Activated CD8-positive, alpha-beta memory T cell treated with anti-CD3 and anti-CD28 coated beads, Interleukin-2, amount 50 U/mL, for 48 hours (primary cell): ENCODE measurements at regions not wholly inside any gene's neighbourhood (a gene's known extent, or its start where the extent isn't known, plus 50 kb on each side); places are given as distances from the start of the nearest gene placed in this dataset.

Experiments used
- DNase-seq: peaks from one replicate; pipeline ENCODE4 v3.0.0-alpha.2; 2020

DNA sequence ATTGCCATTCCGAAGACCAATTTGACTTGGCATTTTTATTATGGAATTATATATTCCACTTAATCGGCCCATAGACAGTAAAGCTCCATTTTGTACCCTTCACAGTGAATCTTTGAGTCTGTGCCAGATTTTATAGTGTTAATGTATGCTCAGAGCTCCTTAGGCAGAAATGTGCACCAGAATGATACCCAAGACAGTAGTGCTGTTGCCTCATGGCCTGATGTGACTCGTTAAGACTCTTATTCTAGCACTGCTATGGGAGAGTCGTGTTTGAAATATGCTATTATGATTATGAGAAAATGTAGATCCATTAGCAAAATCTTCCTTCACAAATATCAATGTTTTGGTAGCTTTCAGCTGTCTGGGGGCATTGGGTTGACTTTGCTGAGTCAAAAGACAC lies 209.8 kb upstream of the RAG2 start:
- DNase-seq: no peak

GRCh38 chr11:36803084-36803483 lies 205.0 kb upstream of the RAG2 start:
- DNase-seq: no peak

- DNase-seq: no peak
These were observed 195.2 kb upstream of the RAG2 start for GRCh38 chr11:36792996-36793914.

DNA sequence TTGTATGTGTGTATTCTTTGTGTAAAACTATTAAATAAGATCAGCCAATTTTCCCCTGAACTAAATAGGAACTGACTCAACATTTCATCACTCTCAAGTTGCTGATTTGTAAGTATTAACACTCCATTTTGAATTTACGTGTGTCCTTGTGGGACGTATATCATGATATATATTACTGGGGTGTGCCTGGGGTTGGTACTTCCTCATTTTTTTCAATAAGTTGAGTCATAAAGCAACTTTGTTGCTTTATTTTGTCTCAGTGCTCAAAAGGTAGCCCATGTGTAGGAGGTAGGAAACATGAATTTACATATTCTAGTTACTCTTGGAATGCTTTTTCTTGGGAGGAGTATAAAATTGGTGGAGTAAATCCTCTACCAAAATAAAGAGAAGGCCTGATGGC lies 193.9 kb upstream of the RAG2 start:
- no peak for DNase-seq

DNA sequence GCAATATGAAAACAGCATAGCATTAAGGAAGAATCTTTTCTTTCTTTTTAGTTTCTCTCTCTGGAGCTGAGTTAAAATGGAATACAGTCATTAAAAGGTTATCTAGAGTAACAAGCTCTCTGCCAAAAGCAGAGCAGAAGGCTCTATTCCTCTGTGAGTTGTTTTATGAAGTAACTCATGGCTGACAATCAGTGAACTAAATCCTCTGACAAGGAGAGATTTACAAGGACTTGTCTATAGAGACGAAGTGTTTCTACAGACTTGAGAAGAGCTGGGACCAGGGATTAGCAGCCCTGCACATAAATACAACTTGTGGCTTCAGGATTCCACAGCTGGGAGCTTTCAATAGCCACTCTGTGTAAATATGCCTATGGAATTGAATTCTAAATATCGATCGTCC lies 192.5 kb upstream of the RAG2 start:
- no peak for DNase-seq

DNA sequence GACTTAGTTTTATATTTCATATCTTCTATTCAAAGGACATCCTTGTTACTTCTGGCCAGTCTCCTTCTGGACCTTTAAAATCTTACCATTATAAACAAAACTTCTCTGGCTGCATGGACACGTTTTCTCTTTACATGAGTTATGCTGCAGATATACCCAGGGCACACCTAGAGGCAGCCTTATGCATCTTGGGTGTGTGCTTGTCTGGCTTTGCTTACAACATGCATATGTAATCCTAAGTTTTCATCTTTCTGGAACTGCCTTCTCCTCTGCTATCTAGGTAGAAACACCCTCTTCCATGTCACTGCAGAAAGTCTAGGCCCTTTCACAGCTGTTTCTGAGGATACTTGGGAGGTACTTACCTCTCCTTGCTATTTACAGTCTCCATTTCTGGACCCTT lies 185.8 kb upstream of the RAG2 start:
- no peak for DNase-seq

DNA sequence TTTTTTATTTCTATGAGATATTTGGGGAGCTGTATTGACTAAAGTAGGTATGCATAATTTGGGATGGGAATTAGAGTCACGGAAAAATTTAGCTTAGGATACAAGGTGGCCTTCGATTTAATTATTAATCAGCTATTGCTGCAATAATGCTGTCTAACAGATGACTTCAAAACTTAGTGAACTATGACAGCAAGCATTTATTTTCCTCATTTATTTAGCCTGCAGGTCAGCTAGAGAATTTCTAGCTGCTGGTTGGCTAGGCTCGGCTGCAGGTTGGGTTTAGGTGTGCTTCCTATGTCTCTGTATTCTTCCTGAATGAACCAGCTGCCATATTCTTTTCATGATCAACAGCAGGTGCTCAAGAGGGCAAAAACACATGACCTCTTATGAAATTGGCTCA lies 181.8 kb upstream of the RAG2 start:
- no peak for DNase-seq

- DNase-seq: no peak
These were observed 179.3 kb upstream of the RAG2 start for GRCh38 chr11:36777311-36777710.

DNA sequence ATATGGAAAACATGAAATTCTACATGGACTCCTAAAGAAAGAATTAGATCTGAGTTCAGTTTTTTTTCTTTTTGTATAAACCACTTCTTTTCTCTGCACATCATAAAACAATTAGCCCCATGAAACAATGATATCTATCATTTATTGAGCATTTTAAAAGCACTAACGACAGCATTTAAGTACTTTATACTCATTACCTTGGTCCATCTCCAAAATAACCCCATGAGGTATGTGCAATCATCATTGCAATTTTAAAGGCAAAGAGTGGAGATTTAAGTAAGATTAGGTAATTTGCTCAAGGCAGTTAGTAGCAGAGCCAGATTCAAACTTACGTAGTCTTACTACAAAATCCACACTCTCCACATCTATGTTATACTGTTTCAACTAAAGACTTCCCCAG lies 177.7 kb upstream of the RAG2 start:
- DNase-seq: no peak

GRCh38 chr11:36775130-36775529 lies 177.1 kb upstream of the RAG2 start:
- DNase-seq: no peak

DNA sequence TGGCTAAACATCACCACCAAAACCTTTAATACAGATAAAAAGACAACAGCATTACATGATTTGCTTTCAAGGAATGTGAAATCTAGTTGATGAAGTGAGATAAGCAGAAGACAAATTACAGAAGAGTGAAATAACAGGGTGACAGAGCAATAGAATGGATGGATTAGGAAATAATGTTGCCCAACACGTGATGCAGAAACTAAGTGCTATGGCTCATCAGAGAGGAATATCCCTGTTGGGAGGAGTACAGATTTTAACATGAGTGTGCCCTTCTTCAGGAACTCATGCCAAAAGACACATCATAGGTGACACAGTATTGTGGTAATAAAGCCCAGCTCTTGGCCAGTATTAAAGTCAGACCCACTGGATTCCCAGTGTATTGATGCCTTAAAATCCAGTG lies 176.6 kb upstream of the RAG2 start:
- DNase-seq: no peak

DNA sequence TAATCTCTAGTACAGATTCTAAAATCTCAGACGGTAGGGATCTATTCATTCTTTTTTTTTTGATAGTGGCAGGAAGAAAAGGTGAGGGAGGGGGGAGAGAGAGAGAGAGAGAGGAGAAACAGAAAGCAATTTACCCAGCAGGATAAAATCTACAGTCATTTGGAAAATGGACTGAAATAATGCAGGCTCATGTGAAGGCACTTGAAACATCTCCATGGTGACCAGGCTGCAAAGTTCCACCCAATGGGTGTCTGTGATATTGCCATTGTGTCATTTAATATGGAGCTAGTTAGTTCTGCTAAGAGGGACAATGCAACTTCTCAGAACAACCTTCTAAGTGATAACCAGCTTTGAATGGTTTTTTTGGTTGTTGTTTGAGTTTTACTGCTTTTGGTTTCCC lies 165.2 kb upstream of the RAG2 start:
- DNase-seq: no peak

GRCh38 chr11:36757075-36757474 lies 159.0 kb upstream of the RAG2 start:
- DNase-seq: no peak

DNA sequence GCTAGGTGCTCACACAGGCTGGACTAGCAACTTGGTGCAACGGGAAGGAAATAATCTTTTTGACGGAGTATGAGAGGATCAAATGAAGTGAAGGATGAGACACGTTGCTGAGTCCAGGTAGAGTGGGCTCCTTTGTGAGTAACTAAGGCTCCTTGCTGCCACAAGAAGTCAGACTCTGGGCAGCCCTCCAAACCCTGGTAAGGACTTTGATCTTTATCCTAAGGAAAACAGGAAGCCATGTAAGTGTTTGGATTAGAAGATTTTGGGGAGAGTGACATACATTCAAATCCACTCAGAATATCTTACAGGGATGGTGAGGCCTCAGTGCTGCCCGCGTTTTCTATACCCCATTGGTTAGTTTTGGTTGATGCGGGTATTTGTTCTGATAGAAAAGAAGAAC lies 155.9 kb upstream of the RAG2 start:
- no peak for DNase-seq

GRCh38 chr11:36751996-36752395 lies 154.0 kb upstream of the RAG2 start:
- no peak for DNase-seq

GRCh38 chr11:36751335-36751781 lies 153.3 kb upstream of the RAG2 start:
- DNase-seq: no peak

DNA sequence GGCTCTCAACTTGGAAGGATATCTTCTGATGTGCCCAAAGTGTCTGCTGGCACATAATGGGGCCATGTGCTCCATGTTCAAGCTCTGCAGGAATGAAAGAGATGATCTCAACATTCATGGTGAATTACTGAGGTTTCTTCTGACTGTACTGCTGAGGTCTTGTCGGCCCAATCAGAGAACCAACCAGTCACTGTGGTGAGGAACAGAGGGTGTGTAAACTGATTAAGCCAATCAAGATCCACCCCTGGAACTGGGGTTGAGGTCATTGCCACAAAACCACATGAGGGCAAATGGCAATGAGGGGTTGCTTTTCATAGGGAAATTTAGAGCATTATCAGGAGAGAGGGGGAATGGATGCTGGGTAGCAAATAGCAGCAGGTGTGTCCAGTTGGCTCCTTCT lies 152.3 kb upstream of the RAG2 start:
- no peak for DNase-seq

- DNase-seq: no peak
These were observed 150.8 kb upstream of the RAG2 start for GRCh38 chr11:36748836-36749235.

- DNase-seq: peak; percentile 85
These were observed 149.1 kb upstream of the RAG2 start for GRCh38 chr11:36746886-36747710.

DNA sequence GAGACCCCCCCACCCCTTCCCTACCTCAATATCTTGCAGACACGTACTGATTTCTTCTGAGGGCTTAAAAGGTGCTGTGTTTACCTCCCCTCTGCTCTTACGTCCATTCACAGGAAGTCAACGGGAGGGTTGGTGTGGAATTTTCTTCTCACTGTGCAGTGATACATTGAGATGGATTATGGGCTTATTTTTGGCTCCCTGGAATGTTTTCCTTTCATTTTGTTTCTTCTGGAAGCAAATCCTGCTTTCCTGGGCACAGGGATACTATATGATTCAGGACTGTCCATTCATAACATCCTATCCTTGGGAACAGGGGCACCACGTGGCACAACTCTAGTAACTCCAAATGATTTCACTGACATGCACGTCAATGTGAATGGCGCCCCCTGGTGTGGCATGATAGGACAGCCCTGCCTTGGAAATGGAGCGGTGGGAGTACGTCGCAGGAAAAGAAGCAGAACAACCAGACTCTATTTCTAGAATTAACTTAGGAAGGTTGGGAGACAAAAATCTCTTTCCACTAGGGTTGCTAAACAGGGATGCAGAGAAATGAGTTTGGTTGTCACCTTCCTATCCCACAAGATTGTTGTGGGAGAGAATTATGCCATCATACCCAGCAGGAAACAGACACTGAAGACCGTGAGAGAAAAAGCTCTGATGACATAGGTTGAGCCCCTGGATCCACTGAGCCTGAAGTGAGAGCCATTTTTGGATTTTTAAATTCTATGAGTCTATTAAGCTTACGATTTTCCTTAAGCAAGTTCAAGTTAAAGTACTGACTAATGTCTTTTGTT lies 146.5 kb upstream of the RAG2 start:
- peak; percentile 84 for DNase-seq

DNA sequence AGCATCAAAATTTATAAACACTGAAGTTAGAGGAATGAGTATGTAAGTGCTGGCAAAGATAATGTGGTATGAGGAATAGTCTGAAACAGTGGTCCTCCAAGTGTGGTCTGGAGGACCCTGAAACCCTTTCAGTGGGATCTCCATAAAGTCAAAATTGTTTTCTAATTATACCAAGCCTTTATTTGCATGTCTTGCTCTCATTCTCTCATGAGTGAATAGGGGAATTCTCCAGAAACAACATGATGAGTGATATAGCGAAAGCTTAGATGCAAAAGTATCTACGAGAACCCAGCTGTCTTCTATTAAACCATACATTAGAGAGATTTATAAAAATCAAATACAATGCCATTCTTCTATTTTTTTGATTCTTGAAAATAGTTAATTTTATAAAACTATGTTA lies 145.0 kb upstream of the RAG2 start:
- no peak for DNase-seq

GRCh38 chr11:36741515-36741914 lies 143.5 kb upstream of the RAG2 start:
- no peak for DNase-seq

DNA sequence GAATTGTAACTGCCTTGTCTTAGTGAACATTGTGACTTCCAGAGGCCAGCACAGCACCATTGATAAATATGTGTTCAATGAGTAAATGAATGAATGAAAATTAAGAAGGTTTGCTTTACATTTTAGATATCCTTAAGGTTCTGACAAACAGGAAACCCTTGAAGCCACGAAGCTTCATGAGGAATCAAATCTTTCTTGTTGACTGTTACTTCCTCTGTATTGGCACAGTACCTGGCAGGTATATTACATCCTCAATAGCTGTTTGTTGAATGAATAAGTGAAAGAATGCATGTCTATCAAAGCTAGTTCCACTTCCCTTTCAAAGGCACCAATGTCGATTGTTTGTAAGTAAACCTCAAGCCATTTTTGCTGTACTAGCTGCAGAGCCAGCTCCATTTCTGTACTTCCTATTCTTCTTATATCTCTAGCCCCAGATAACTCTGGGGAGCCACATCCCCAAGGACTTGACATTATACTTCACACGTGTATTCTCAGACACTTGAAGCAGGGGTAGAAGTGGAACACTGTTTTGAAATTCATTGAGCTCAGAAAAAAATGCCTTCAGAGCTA lies 140.3 kb upstream of the RAG2 start:
- DNase-seq: no peak
